BJ (cell line): ENCODE measurements at regions not wholly inside any gene's neighbourhood (a gene's known extent, or its start where the extent isn't known, plus 50 kb on each side); places are given as distances from the start of the nearest gene placed in this dataset.
"Not testable (repeated sequence)": the region's sequence is repeated elsewhere in the genome, so short reads cannot be mapped to it uniquely, and the experiment has no call there.

Experiments
- CTCF ChIA-PET: fragments of 350-600 bp; formaldehyde crosslinking; extraction: SDS; loops from one replicate; lab custom pipeline; 2021; ENCODE audit warnings: antibody characterized with exemption, inconsistent platforms; lab: Yijun Ruan, JAX
- POLR2A ChIA-PET: fragments of 300-600 bp; sonication (Branson Sonifier 250); formaldehyde crosslinking; extraction: SDS; loops from one replicate; lab custom pipeline; 2021; ENCODE audit warnings: antibody characterized with exemption; lab: Charles Lee
- DNase-seq: peaks from one replicate; pipeline ENCODE4 v3.0.0-alpha.2; 2011; ENCODE audit warnings: low read depth
- H3K27me3 ChIP-seq: 2 replicates; pipeline ENCODE4 v1.6.0; 2011; ENCODE audit warnings: low read length; ENCODE audit not compliant: control insufficient read depth, insufficient read depth
- H3K36me3 ChIP-seq: 2 replicates; pipeline ENCODE4 v1.5.1; 2011; ENCODE audit warnings: low read length; ENCODE audit not compliant: control insufficient read depth, insufficient read depth
- H3K4me3 ChIP-seq: 2 replicates; pipeline ENCODE4 v1.5.1; 2011; ENCODE audit warnings: low read depth, mild to moderate bottlenecking, control low read depth, low read length
- TF ChIP-seq, protein P1 (sequence below): IDR thresholded peaks from 2 replicates; pipeline ENCODE4 v1.5.1; 2011; ENCODE audit warnings: low read depth, mild to moderate bottlenecking, control low read depth, inconsistent platforms, low read length, moderate library complexity; ENCODE audit not compliant: insufficient read depth

- POLR2A ChIA-PET = no interaction called here
- CTCF ChIA-PET = no interaction called here
- Histone ChIP-seq H3K36me3 (no peaks in the 10 kb centered on the region), H3K4me3 (no peak overlapping the region), H3K27me3 (no peaks in the 10 kb centered on the region)
- DNase-seq = no peak
- TF ChIP-seq, protein P1, sequence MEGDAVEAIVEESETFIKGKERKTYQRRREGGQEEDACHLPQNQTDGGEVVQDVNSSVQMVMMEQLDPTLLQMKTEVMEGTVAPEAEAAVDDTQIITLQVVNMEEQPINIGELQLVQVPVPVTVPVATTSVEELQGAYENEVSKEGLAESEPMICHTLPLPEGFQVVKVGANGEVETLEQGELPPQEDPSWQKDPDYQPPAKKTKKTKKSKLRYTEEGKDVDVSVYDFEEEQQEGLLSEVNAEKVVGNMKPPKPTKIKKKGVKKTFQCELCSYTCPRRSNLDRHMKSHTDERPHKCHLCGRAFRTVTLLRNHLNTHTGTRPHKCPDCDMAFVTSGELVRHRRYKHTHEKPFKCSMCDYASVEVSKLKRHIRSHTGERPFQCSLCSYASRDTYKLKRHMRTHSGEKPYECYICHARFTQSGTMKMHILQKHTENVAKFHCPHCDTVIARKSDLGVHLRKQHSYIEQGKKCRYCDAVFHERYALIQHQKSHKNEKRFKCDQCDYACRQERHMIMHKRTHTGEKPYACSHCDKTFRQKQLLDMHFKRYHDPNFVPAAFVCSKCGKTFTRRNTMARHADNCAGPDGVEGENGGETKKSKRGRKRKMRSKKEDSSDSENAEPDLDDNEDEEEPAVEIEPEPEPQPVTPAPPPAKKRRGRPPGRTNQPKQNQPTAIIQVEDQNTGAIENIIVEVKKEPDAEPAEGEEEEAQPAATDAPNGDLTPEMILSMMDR = no peak
Observed at GRCh38 chr9:80489329-80489728, 917.6 kb downstream of the TLE4 start.

DNA sequence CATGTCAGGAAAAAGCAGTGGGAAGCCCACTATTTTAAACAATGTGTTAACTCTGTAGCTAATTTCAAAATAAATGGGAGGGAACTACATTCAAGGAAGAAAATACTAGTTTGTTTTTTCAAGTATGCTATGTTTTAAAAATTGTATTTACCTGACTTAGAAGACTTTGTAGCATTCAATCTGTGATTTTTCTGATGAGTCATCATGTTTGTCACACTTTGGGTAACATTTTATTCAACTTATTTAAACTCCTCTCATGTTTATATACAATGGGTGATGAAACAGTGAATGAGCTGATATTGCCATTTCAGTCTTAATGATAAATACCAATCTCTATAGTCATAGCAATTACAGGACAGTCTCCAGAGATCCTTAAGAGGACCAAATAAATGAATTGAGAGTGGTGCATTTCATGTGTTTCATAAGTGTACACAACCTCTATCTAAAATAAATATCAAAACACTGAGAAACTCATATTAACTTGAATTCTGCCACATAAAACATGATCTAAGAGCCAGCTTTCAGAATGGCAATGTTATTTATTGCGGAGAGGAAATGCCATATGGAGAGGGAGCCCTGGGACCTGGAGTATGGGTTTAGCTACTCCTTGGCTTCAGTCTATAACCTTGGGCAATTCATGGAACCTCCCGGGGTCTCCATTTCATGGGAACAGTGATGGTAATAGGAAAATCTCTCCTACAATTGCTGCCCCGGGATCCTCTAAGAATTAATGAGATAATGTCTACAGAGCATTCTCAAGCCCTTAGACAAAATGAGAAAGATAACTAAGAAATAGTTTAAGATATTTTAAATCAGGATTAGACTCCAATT, 913.9 kb downstream of the TLE4 start:
- TF ChIP-seq, protein P1 = no peak
- CTCF ChIA-PET = interaction anchor here (1.3 kb wide), 1 partner anchor 11 kb away, joined by 3 read pairs; no protein-coding TSS in a partner anchor
- H3K4me3 ChIP-seq = no peak overlapping the region
- POLR2A ChIA-PET = no interaction called here
- no peak for DNase-seq
- H3K36me3 ChIP-seq = no peaks in the 10 kb centered on the region
- H3K27me3 ChIP-seq = no peaks in the 10 kb centered on the region; the same call in 1 of the 2 replicates

DNA sequence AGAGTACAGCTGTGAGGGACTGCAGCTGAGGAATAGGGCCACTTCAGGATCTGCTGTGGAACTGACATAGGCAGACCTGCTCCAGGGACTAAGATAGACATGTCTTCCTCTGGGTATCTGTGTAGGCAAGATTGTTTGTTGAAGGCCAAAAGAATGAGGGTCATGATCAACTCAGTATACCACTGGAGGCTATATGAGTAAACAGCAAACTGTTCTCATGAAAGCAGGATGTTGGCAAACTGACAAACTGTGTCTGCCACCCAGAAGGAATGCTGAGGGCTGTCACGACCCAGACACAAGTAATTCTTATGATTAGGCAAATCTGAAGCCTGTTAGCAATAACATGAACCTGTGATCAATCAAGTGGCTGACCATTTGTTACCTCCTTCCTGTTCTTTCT, 910.5 kb downstream of the TLE4 start:
- H3K36me3 ChIP-seq, H3K4me3 ChIP-seq, POLR2A ChIA-PET, CTCF ChIA-PET, H3K27me3 ChIP-seq, DNase-seq: not testable (repeated sequence)

- ChIA-PET POLR2A (no interaction called here), CTCF (no interaction called here)
- no peaks in the 10 kb centered on the region for H3K36me3 ChIP-seq
- no peaks in the 10 kb centered on the region for H3K27me3 ChIP-seq
- TF ChIP-seq, protein P1 = no peak
- no peak overlapping the region for H3K4me3 ChIP-seq
- no peak for DNase-seq
Observed at GRCh38 chr9:80467632-80468031, 895.9 kb downstream of the TLE4 start.

GRCh38 chr9:80465556-80465955, 893.8 kb downstream of the TLE4 start:
- CTCF ChIA-PET = no interaction called here
- TF ChIP-seq, protein P1 = no peak
- POLR2A ChIA-PET = no interaction called here
- no peak for DNase-seq
- H3K36me3 ChIP-seq = no peaks in the 10 kb centered on the region
- H3K27me3 ChIP-seq = no peaks in the 10 kb centered on the region
- no peak overlapping the region for H3K4me3 ChIP-seq

DNA sequence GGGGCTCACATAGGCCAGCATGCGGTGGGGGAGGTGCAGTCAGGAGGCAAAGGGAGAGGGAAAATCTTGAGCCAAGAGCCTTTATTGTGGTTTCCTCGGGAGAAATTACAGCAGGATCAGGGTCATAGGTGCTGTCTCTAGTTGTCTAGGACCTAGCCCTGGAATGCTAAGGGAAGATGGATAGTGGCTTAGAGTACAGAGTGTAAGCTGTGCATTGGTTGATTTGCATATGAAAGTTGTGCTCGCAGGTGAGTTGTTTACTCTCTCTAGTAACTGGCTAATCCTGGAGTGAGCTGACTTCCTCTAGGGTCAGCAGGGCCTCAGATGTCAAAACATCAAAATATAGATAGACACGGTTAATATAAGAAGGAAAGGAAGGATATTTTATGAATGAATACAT, 877.7 kb downstream of the TLE4 start:
- no peaks in the 10 kb centered on the region for H3K36me3 ChIP-seq
- no peak for DNase-seq
- ChIA-PET CTCF (no interaction called here), POLR2A (no interaction called here)
- H3K27me3 ChIP-seq = no peaks in the 10 kb centered on the region
- no peak overlapping the region for H3K4me3 ChIP-seq
- TF ChIP-seq, protein P1 = no peak
